ENCODE measurements at regions not wholly inside any gene's neighbourhood (a gene's known extent, or its start where the extent isn't known, plus 50 kb on each side); places are given as distances from the start of the nearest gene placed in this dataset.

DNA sequence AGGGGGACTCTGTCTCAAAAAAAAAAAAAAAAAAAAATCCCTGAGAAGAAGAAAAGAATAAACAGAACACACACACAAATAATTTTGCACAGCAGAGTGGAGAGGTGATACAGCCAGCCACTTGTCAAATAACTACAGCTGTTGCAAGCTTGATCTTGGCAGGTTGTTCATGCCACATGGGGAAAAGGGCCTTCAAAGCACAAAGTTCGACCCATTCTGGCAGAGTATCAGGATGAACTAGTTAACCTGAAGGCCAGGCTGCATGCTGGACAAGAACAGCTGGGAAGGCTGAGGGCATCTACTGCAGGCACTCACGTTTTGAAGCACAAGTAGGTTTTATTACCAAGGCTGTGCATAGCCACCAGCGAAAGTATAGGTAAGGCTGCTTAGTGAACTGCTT lies 104.1 kb downstream of the KCTD15 start:
- no peak overlapping the region for H3K4me3 ChIP-seq (ENCODE audit: low read depth, low read length)
- TF ChIP-seq, protein P1, sequence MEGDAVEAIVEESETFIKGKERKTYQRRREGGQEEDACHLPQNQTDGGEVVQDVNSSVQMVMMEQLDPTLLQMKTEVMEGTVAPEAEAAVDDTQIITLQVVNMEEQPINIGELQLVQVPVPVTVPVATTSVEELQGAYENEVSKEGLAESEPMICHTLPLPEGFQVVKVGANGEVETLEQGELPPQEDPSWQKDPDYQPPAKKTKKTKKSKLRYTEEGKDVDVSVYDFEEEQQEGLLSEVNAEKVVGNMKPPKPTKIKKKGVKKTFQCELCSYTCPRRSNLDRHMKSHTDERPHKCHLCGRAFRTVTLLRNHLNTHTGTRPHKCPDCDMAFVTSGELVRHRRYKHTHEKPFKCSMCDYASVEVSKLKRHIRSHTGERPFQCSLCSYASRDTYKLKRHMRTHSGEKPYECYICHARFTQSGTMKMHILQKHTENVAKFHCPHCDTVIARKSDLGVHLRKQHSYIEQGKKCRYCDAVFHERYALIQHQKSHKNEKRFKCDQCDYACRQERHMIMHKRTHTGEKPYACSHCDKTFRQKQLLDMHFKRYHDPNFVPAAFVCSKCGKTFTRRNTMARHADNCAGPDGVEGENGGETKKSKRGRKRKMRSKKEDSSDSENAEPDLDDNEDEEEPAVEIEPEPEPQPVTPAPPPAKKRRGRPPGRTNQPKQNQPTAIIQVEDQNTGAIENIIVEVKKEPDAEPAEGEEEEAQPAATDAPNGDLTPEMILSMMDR (conservative IDR thresholded peaks at IDR 0.05; ENCODE audit: low read depth, low read length) = no peak
- no peak for DNase-seq (ENCODE audit: low read depth)

DNA sequence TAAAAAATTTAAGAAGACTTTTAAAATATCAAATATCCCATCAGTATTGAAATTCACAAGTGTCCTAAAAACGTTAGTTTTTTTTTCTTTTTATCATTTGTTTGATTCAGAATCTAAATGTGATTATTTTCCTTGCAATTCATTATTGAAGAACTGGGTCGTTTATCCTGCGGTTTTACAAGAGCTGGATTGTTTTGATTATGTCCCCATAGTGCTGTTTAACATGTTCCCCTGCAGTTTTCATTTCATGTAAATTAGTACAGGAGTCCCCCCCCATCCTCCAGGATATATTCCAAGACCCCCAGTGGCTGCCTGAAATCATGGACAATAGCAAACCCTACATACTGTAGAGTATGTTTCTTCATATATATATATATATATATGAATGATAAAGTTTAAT lies 105.7 kb downstream of the KCTD15 start:
- no peak for DNase-seq (ENCODE audit: low read depth)
- TF ChIP-seq, protein P1 (conservative IDR thresholded peaks at IDR 0.05; ENCODE audit: low read depth, low read length) = no peak
- no peak overlapping the region for H3K4me3 ChIP-seq (ENCODE audit: low read depth, low read length)

DNA sequence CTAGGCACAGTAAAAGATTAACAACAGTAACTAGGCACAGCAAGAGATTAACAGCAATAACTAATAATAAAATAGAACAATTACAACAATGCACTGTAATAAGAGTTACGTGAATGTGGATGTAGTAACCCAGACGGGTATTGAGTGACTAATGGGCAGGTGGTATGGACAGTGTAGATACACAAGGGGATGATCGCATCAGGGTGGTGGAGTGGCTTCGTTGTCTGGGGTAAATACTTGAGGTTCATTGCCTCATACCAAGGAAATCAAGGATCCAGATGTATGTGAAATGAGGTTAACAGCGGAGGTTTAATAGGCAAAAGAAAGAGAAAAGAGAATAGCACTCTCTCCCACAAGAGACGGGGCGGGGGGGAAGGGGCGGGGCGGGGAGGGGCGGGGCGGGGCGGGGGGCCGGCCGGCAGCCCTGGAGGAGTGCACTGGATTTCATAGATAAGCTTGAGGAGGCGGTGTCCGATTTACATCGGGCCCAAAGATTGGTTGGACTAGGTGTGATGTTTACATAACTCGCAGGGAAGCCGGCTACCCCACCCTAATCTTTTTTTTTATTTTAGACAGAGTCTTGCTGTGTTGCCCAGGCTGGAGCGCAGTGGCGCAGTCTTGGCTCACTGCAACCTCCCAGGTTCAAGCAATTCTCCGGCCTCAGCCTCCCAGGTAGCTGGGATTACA lies 106.3 kb downstream of the KCTD15 start:
- TF ChIP-seq, protein P1 (conservative IDR thresholded peaks at IDR 0.05; ENCODE audit: low read depth, low read length) = no peak
- no peak overlapping the region for H3K4me3 ChIP-seq (ENCODE audit: low read depth, low read length)
- no peak for DNase-seq (ENCODE audit: low read depth)

DNA sequence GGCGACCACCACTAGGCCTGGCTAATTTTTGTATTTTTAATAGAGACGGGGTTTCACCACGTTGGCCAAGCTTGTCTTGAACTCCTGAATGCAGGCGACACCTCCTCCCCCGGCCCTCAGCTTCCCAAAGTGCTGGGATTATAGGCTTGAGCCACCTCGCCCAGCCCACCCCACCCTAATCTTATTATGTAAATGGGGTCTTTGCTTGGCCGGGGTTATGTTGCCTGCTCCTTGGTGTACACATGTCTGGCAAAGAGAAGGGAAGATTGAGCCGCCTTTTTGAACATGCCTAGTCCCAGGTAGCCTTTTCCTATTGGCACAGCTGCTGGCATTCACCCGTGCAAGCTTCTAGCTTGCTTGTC lies 106.8 kb downstream of the KCTD15 start:
- no peak for DNase-seq (ENCODE audit: low read depth)
- TF ChIP-seq, protein P1 (conservative IDR thresholded peaks at IDR 0.05; ENCODE audit: low read depth, low read length) = no peak
- no peak overlapping the region for H3K4me3 ChIP-seq (ENCODE audit: low read depth, low read length)

DNA sequence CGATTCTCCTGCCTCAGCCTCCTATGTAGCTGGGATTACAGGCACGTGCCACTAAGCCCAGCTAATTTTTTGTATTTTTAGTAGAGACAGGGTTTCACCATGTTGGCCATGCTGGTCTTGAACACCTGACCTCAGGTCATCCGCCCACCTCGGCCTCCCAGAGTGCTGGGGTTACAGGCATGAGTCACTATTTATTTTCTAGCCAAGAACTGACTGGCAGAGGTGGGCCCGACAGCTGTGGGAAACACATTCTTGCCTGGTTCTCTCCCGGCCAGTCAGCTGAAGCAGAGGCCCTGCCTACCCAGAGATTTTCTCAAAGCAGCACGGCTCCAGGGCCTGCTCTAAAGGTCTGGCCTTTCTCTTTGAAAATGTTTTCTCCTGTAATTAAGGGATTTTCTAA lies 108.0 kb downstream of the KCTD15 start:
- peak; percentile 7 for DNase-seq (ENCODE audit: low read depth)
- peak overlapping the region; percentile 52 for H3K4me3 ChIP-seq (ENCODE audit: low read depth, low read length)
- TF ChIP-seq, protein P1 (conservative IDR thresholded peaks at IDR 0.05; ENCODE audit: low read depth, low read length) = no peak

DNA sequence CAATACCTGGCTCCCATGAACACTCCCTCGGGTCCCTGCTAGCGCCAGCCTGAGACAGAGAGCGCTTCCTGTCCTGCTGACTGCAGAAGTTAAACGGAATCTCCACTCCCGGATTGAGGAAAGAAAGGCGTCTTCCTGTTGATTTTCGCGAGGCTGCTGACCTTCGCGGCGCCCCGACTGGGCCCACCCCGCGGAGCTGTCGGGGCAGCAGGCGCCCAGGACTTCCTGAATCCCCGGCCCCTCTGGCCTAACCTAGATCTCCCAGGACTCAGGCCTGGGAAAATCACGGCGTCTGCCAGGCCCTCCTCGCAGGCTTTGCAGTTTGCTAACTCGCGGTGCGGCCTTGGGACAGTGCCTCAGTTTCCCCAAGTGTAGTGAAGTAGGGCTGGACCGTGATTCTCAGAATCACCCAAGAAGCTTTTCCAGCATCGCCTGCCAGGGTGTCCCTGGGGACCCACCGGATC lies 108.8 kb downstream of the KCTD15 start:
- DNase-seq (ENCODE audit: low read depth) = no peak
- H3K4me3 ChIP-seq (ENCODE audit: low read depth, low read length) = peak overlapping the region; percentile 52
- TF ChIP-seq, protein P1 (conservative IDR thresholded peaks at IDR 0.05; ENCODE audit: low read depth, low read length) = no peak

DNA sequence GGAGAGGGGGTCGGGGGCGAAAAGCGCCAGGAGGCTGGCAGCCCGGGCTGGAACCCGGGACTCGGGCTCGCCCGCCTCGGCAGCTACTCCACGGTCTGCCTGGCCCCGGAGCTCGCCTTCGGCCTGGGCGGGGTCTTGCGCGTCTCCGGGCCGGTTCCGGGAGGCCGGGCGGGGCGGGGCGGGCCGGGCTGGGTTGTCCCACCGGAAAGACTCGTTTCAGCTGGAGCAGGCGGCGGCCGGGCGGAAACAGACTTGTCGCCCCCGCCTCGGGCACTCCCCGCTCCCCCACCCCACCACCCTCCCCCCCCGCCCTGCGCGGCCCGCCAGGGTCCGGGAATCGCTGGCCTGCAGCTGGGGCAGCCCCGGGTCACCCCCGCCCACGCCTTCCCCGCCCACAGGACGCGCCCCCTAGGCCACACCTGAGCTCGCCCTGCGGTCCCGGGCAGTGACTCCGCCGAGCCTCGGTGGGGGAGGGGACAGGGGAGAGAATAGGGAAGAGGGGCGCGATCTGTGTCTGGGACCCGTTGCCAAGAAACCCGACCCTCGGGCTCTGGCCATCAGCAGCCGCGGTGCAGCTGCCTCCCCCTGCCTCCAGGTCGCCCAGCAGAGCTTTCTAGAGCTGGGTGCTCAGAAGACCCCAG lies 109.4 kb downstream of the KCTD15 start:
- H3K4me3 ChIP-seq (ENCODE audit: low read depth, low read length) = peak overlapping the region; percentile 52
- TF ChIP-seq, protein P1 (conservative IDR thresholded peaks at IDR 0.05; ENCODE audit: low read depth, low read length) = no peak
- no peak for DNase-seq (ENCODE audit: low read depth)

Data from epithelial cell of proximal tubule (primary cell).